NCI-H510A treated with DMSO at 0.1 percent for 48 hours (cell line): ENCODE measurements at regions not wholly inside any gene's neighbourhood (a gene's known extent, or its start where the extent isn't known, plus 50 kb on each side); places are given as distances from the start of the nearest gene placed in this dataset.

ENCODE experiments used
- DNase-seq: peaks from one replicate; lab custom pipeline; 2025; lab: John Stamatoyannopoulos, UW

DNA sequence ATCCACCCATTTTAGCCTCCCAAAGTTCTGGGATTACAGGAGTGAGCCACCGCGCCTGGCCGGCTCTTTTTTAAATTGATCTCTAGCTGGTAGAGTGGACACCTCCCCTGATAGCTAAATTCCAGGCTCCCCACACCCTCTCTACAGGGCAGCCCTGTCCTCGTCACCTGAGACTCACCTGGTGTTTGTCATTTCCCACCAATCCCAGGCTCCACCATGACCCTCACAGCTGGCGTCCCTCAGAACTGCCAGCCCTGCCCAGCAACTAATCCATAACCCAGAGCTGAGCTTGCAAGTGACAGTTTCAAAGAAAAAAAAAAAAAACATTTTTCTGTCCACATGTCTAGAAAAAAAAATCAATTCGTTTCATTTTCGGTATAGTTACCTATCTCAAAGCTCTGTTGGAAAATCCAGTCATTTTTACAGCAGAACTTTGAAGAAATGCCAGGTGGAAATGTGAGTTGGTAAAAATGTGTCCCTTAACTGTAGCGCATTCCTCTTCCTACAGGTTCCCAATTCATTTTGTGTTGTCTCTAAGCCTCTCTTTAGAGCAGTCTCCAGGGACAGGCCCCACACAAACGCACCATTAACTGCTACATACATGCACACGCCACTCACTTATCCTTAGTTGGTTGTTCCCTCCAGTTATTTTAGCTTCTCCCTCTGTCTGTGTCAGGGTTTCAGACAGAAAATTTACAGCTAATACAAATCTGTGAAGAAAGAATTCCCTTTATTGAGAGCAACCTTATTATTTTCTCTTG is 294.7 kb downstream of the FBXO15 start:
- no peak for DNase-seq

DNA sequence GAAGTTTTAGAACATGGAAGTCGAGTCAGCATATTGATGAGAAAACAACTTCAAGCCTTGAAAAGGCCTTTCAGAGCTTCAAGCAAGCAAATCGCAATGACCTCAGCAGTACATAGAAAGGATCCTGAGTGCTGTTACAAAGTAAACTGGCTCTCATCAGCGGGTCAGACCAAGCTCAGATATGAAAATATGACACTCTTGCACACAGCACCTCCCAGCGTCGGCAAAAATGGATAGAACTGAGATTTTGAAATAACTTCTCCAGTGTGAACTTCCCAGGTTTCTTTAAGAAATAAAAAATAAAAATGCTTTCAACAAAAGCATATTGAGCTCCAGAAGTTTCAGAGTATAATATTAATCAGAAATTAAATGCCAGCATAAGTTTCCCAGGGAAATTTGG is 296.9 kb downstream of the FBXO15 start:
- DNase-seq, result no peak

DNA sequence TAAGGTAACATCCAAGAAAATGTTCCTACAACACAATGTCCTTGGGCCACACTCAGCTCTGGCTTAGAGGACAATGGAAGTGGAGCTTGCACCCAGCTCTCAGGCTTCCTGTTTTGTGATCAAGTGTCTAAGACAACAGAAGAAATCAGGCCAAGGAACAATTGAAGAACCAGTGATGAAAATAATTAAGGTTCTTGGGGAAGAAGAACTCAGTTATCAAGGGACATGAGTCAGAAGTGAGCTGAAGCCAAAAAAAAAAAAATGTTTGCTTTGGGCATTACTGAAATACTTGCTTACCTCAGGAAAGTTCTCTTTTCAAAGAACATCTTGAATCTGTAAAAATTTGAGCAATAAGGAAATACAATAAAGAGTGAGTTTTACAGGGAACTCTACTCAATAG is 299.0 kb downstream of the FBXO15 start:
- no peak for DNase-seq

DNA sequence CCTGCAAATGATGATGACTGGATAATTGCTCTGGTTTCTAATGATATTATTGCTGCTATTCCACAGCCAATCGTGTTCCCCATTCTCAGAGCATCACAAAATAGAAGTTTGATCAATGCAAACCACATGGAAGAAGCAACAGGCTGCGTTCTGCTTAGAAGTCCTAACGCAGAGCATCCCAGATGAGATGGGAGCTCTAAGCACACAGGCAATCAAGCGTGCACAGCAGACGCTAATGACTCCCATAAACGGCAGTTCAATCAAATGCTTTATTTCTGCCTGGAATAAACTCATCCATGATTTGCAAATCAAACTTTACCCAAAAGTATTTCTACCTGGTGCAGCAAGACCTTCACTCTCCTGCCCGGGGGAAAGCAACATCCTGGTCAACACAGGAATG is 304.2 kb downstream of the FBXO15 start:
- no peak for DNase-seq

DNA sequence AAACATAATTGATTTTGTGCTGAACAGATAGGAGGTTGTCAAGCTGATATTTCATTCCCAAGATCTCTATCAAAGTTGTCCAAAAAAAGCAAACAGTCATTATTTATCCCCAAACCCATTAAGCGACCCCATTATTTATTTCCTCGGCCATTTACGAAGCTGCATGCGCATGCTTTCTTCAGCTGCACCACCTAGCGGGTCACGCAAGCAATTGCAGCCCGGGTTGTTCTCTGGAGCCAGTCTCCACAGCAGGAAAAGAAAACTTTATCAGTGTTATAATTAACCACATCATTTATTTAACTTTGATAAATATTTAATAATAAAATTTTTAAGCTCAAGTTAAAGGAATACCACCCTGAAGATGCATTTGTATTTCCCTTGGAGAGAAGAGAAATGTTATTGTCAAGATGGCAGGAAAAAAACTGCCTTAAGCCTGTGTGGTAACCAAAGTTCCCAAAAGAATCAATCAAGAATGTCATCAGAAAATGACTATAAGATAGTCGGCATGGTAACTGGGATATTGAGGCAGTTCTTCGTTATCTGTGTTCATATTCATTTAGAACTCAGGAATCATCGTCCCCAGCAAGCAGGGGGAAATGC is 304.7 kb downstream of the FBXO15 start:
- DNase-seq, result peak; percentile 82

DNA sequence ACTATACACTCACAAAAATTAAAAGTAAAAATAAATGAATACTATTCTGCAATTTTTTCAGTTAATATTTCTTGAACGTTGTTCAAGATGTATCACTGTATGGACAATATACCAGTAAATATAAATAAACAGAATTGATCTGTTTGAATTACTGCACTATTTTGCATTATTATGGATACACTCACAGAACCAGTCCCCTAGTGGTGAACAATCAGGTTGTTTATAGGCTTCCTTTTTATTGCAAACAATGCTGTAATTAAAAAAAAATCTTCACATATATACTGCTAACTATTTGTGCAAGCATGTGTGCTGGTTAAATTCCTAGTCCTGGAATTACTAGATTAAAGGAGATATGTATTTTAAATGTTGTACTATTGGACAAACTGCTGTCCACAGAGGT is 306.0 kb downstream of the FBXO15 start:
- no peak for DNase-seq

DNA sequence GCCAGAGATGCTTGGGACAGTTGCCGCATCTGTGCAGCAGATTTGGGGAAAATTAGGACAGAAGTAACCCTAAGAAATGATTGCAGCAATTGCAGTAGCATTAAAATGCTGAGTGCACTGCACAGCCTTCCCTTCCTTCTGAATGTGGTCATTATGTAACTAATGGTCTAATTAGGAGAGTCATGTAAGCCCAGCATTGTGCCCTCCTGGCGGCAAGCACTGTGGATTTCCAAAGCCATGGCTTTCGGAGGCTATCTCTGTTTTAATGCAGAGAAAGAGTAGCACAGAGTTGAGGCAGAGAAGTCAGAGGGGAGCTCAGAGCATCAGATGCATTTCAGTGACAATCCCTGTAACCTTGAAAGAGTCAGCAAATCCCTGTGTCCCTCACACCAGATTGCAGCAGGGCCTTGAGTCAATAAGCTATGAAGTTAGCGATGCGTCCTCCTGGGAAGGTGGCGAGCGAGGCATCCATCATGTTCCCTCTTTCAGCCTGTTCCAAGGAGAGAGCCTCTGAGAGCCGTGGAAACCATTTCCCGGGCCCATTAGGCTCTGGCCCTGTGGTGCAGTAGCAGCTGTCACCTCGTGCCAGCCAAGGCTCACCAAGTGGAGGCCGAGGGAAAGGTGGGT is 307.2 kb downstream of the FBXO15 start:
- DNase-seq, result no peak

DNA sequence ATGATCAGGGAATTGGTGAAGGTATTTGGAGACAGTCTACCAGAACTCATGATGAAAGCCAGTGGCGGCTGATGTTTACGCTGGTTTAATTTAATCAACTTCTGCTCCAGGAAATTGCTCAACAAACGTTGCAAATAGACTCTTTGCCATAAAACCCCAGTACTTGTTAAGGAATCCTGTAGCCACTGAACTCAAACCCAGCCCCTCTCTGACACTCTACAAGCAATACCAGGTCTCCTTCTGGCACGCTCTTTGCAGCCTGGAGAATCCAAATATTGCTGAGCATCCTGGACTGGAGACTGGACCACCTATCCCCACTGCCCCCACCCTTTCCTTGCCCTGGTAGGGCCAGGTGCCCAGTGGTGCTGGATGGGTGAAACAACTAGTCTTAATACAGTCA is 308.2 kb downstream of the FBXO15 start:
- no peak for DNase-seq

DNA sequence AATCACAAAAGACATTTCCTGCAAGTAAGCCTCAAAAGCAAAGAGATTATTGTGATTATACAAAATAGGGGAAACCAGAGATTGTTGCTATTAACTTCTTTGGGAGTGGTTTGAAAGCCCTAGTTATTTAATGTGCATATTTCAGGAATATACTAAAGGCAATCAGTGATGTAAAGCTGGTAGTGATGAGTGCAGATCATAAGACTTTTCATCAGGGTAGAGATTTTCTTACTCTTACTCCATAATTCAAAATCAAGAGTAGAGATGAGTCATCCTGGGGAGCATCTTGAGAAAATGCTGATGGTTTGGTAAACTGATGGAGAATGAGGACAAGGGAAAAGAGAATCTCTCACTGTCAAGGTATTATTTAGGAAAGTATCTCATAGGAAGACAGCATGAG is 309.5 kb downstream of the FBXO15 start:
- no peak for DNase-seq

DNA sequence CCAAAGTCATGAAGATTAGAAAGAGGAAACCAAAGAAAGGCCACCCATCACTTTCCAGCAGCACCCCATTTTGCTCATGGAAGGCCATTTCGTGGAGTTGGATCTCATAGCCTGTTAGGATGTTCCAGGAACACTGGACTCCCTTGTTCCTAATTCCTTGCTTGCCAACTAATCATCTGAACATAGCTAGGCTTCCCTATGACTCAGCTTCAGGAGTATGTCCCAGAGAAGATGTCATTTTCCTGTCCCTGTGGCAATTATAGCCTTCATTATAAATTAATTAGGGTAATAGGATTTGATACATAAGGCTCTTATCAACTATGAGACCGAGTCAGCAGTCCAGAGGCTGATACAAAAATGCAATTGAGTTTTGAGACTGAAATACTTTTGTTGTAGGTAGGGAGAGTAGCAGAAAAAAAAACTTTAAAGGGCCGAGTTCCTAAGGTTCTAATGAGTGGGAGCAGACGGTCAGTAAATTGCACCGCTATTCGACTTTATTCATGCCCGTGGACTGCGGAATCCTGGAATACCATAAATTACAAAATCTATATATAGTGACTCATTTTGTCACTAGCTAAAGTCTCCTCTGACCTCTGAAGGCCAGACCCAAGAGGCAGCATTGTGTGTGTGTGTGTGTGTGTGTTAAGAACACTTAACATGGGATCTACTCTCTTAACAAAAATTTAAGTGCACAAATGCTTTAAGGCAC is 311.8 kb downstream of the FBXO15 start:
- DNase-seq, result no peak

DNA sequence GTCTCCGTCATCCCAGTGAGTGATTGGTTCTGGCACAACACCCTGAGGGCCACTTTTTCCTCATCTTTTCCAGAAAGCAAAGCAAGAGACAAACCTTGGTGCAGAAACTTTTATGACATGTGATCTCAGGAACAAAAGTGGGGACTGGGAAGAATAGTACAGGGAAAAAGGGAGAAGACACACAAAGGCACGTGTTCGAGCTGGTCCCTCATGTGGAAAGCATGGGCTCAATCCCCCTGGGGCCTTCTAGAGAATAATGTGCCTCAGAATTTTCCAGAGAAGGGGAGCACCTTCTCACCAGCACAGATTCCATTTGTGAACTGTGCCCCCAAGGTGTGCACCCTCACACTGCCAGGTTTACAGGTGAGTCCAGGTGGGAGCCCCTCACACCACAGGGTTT is 312.6 kb downstream of the FBXO15 start:
- DNase-seq, result no peak

DNA sequence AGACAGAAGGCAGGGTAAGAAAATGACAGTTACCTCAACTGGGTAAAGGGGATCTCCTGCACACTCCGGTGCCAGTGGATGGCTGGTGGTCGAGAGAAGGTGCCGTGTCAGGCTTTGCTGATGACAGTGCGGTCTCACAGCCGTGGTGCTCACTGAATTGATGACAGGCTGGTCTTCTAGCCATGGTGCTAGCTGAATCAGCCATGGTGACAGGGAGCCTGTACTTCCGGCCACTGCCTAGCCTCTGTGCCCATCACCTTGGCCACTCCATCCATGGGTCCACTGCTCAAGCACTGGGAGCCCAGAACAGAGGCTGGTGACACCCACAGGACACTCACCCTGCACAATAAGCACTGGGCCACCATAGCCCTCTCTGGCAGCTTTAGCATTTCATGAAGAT is 315.9 kb downstream of the FBXO15 start:
- DNase-seq, result no peak

DNA sequence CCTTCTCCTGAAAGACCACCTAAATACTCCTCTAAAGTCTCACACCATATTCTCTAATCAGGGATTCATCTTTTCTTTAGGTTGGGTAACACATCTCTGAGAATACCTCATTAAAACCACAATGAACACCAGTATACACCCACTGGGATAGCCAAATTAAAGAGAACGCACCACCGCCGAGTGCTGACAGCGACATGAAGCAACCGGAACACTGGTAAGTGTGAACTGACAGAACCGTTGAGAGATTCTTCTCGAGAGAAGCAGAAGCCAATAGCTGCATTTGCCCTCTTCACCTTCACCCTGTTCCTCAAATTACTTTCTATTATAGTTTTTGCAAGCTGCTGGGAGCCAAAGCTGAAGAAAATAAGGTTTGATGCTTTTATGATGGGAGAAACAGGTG is 318.5 kb downstream of the FBXO15 start:
- DNase-seq, result no peak

DNA sequence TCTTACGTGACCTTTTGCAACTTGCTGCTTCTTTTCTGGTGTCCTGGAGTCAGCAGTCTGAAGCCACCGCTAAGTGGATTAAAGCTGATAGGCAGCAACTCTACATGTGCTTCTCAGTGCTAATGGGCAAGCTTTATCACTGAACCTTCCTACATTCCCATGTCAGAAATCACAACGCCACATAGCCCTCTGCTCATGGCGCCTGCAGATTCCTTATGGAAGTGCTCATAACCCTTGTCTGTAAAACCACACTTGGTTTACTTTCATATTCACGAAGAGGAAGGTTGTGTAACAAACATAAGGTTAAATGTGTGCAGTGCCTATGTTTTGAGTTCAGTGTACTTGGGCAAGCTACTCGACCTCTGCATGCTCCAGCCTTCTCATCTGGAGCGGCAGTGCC is 319.8 kb downstream of the FBXO15 start:
- no peak for DNase-seq

DNA sequence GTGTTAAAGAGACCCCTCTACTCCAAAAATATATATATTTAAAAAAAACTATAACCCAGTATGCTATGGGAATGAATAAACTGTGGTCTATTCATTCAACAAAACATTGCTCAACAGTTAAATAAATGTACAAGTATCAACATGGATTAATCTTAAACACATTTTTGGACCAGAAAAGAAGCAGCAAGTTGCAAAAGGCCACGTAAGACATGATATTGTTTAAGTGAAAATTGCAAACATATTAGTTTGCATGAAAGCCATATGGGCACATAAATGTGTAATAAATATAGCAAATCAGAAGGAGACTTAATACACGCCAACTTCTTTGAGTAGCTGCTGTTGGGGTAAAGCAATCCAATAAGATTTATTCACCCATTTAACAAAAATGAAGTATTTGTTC is 321.5 kb downstream of the FBXO15 start:
- no peak for DNase-seq

DNA sequence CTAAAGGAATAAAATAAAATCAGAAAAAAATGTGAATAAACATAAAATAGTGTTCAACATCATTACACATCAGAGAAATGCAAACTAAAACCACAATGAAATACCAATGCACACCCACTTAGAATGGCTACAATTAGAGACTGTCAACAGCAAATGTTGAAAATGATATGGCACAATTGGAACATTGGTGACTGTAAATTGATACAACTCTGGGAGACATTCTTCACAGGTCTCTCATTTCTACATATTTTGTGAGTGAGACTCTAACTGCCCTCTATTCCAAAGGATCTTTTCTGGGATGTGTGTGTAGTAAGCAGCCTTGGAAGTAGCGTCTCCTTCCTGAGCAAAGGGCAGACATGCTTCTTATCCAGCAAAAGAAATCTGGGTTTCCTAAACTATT is 323.0 kb downstream of the FBXO15 start:
- DNase-seq, result no peak

DNA sequence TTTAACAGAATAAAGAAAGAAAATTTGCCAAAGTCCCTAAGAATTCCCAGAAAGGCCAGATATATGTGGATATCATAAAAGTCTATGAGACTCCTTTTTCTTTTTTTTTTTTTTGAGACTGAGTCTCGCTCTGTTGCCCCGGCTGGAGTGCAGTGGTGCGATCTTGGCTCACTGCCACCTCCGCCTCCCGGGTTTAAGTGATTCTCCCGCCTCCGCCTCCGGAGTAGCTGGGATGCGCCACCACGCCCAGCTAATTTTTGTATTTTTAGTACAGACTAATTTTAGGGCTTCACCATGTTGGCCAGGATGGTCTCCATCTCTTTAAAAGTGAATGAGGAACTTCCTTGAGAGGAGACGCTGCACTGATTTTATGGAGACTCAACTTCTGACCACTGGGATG is 335.2 kb downstream of the FBXO15 start:
- no peak for DNase-seq

DNA sequence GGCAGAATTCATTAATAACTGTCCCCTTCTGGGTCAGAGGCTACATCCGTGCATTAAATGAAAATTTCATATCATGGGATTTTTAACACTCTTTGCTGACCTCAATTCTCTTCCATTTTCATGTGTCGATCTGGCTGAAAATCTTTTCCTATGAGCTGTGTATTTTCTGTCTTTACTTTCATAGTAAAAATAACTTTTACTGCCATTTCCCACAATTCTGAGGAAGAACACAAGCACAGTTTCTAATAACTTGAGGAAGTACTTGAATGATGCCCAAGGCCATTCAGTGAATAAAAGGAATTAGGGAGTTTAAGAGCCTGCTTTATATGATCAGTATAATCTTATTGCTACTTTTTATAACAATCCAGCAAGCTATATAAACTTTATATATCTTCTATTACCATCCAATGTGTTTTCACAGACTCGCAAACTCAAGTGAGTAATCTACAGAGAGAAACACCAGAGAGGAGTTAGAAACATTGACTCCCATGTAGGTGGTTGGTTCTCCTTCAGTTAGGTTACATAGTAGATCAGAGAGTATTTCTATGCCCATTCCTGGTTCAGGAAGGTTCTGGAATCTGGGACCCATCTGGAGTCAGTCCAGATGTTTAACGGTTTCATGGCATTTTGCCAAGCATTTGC is 340.0 kb downstream of the FBXO15 start:
- no peak for DNase-seq

DNA sequence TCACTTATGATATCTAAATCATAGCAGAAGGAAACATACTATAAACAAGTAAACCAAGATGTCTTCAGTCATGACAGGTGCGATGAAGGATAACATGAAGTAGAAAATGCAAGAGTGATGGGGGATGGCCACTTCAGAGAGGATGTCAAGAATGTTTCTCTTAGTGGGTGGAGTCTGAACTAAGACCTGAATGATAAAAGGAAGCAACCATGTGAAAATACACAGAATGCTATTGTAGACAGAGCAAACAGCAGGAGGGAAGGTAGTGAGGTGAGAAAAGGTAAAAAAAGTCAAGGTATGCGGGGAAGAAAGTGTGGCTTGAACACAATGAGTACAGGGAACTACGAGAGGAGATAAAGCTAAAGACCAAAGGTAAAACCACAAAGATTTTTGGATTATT is 341.6 kb downstream of the FBXO15 start:
- no peak for DNase-seq

DNA sequence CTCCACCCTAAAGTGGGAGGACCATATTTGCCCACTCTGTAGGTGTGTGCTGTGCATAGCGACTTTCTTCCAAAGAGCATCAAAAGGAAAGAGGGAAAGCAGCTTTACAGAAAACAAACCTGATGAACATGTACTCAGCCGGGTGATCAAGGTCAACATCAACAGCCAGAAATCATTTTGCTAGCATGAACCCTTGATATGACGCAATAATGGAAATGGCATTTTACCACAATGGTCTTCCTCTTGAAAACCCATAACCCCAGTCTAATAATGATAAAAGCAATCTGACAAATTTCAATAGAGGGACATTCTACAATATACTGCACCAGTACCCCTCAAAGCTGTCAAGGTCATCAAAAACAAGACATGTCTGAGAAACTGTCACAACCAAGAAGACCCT is 350.2 kb downstream of the FBXO15 start:
- no peak for DNase-seq

DNA sequence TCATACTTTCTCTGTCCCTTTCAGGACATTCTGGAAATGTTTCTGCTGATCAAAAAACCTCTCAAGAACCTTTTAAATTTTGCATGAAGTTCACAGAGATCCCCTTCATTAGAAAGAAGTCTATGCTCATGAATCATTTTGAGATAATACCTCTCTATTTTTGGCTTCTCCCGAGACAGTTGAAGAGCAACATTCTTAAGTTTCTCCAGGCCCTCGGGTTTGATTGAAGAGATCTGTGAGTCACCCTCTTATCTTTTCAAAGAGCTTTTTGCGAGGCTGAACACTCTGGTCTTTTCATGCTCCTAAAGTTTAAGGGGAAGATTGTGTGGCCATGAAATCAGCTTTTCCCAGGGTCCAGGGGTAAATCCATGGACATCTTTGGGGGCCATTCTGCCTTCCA is 354.2 kb downstream of the FBXO15 start:
- DNase-seq, result no peak

DNA sequence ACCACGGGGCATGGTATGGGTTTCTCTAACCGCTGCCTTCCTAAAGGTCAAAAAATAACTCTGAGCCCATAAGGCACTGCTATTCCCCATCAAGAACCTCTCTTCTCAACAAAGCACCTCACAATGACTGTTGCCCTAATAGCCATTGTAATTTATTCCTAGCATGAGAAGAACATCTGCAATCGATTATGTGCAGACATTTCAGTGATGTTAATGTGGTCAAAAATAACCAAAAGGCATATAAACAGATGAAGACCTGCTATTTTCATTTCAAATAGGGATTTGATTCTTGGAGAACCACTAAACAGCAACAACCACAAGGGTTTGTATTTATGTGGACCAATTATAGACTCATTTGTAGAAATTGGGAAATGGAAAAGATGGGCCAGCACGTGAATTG is 356.6 kb downstream of the FBXO15 start:
- DNase-seq, result no peak

DNA sequence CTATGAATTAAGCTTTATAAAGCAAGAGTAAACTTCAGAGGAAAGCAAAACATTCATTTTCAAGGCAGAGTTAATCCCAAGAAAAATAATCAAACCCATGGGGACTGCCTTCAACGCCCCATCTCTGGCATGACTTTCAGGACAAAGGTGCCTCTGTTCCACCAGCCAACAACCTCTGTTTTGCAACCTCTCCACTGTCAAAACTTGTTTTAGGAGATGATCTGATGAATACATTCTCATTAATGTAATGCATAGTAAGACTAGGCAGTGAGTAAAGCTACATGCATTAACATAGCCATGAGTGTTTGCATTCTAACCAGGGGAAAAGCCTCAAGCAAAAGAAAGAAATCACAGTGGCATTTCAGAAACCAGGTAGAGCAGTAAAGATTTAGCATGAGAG is 357.0 kb downstream of the FBXO15 start:
- no peak for DNase-seq
